ENCODE measurements at regions not wholly inside any gene's neighbourhood (a gene's known extent, or its start where the extent isn't known, plus 50 kb on each side); places are given as distances from the start of the nearest gene placed in this dataset.

DNA sequence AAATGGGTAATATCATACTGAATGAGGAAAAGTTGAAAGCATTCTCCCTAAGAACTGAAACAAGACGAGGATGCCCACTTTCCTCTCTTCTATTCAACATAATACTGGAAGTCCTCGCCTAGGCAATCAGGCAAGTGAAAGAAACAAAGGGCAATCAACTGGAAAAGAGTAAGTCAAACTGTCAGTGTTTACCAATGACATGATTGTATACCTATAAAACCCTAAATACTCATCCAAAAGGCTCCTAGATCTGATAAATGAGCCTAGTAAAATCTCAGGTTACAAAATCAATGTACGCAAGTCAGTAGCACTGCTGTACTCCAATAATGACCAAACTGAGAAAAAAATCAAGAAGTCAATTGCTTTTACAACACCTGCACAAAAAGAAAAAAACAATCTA, 575.8 kb upstream of the PRMT6 start:
- DNase-seq (ENCODE audit: low read depth in 1 of 2, low spot score in 1 of 2), result no peak
- Histone ChIP-seq H3K4me1 (ENCODE audit: low read depth) (no peaks in the 10 kb centered on the region), H3K9me3 (ENCODE audit: low read depth) (no peaks in the 10 kb centered on the region), H3K27ac (no peak overlapping the region), H3K36me3 (no peaks in the 10 kb centered on the region), H3K4me3 (no peak overlapping the region), H3K27me3 (no peaks in the 10 kb centered on the region)
- TF ChIP-seq, protein P1, sequence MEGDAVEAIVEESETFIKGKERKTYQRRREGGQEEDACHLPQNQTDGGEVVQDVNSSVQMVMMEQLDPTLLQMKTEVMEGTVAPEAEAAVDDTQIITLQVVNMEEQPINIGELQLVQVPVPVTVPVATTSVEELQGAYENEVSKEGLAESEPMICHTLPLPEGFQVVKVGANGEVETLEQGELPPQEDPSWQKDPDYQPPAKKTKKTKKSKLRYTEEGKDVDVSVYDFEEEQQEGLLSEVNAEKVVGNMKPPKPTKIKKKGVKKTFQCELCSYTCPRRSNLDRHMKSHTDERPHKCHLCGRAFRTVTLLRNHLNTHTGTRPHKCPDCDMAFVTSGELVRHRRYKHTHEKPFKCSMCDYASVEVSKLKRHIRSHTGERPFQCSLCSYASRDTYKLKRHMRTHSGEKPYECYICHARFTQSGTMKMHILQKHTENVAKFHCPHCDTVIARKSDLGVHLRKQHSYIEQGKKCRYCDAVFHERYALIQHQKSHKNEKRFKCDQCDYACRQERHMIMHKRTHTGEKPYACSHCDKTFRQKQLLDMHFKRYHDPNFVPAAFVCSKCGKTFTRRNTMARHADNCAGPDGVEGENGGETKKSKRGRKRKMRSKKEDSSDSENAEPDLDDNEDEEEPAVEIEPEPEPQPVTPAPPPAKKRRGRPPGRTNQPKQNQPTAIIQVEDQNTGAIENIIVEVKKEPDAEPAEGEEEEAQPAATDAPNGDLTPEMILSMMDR (IDR thresholded peaks at IDR 0.05; ENCODE audit: low read depth, low read length), result no peak

DNA sequence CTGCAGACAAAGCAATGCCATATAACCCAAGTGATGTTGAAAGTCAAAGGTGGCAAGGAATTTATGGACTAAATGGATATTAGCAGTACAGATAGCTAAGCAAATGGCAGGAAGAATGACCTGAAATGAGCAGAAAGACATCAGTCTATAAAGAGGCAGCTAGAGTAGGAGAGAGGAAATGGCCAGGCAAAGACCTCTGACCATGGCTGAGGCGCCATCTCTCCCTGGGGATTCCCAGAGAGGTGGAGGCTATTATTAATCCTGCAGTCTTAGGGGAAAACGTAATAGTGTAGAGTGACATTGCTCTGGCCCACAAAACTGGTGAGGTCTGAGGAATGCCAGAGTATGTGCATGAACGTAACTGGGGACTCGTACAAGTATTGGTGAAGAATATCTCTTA, 563.6 kb upstream of the PRMT6 start:
- DNase-seq (ENCODE audit: low read depth in 1 of 2, low spot score in 1 of 2), result no peak

DNA sequence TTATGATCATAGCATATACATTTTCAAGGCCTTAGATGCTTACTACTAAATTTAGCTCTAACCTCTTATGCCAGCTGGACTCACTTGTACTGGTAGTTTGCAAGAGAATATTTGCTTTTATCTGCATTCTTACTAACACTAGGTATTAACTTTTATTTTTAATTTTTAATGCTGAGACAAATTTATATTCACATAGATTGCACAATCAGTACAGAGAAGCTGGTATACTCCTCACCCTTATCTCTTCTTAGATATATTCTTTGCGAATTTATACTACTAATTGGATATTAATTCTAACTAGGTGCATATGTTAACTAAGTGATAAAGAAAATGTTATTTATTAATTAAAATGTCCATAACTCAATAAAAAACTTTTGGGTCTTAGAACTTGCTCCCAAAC, 561.8 kb upstream of the PRMT6 start:
- Histone ChIP-seq H3K4me1 (ENCODE audit: low read depth) (no peaks in the 10 kb centered on the region), H3K27me3 (no peaks in the 10 kb centered on the region), H3K4me3 (no peak overlapping the region), H3K36me3 (no peaks in the 10 kb centered on the region), H3K27ac (no peak overlapping the region), H3K9me3 (ENCODE audit: low read depth) (no peaks in the 10 kb centered on the region)
- TF ChIP-seq, protein P1 (IDR thresholded peaks at IDR 0.05; ENCODE audit: low read depth, low read length), result no peak
- DNase-seq (ENCODE audit: low read depth in 1 of 2, low spot score in 1 of 2), result no peak

More for the DNA sequence above, 563.6 kb upstream of the PRMT6 start:
- H3K27me3 ChIP-seq, result no peaks in the 10 kb centered on the region
- H3K4me3 ChIP-seq, result no peak overlapping the region
- TF ChIP-seq, protein P1 (IDR thresholded peaks at IDR 0.05; ENCODE audit: low read depth, low read length), result no peak
- H3K9me3 ChIP-seq (ENCODE audit: low read depth), result no peaks in the 10 kb centered on the region
- no peaks in the 10 kb centered on the region for H3K4me1 ChIP-seq (ENCODE audit: low read depth)
- H3K36me3 ChIP-seq, result no peaks in the 10 kb centered on the region
- H3K27ac ChIP-seq, result no peak overlapping the region

DNA sequence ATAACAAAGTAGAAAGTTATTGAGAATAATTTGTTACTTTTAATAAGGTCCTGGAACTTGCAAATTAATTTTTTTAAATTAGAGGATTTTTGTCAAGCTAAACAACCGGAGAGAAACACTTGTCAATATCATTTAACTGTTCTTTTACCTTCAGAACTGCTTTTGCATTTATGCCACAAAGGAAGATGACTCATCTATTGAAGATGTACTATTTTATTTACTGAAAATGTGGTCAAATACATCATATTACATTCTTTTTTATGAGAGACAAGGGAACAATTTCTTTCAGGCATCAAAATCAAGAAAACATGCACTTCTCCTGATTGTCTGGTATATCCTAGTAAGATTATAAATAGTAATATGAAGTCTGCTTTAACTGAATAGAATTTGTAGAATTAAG, 558.2 kb upstream of the PRMT6 start:
- no peaks in the 10 kb centered on the region for H3K36me3 ChIP-seq
- TF ChIP-seq, protein P1 (IDR thresholded peaks at IDR 0.05; ENCODE audit: low read depth, low read length), result no peak
- H3K9me3 ChIP-seq (ENCODE audit: low read depth), result no peaks in the 10 kb centered on the region
- H3K27ac ChIP-seq, result no peak overlapping the region
- H3K27me3 ChIP-seq, result no peaks in the 10 kb centered on the region
- no peak for DNase-seq (ENCODE audit: low read depth in 1 of 2, low spot score in 1 of 2)
- H3K4me3 ChIP-seq, result no peak overlapping the region
- no peaks in the 10 kb centered on the region for H3K4me1 ChIP-seq (ENCODE audit: low read depth)

DNA sequence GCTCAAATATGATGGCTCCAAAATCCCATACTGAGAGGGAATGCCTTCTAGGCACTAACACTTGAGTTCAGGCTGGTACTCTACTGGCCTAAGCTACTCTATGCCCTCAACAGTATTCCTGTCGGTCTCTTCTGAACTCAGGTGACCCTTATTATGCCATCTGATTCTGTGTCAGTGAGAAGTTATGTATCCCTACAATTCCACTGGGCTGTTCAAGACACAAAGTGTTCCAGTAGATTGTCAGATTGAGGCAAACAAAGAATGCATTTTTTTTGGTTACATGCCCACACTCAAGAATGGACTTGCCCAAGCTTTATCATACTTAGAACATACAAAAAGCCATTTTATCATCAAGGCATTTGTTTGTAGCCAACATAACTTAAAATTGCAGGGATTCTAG, 553.8 kb upstream of the PRMT6 start:
- Histone ChIP-seq H3K27me3 (no peaks in the 10 kb centered on the region), H3K27ac (no peak overlapping the region), H3K9me3 (ENCODE audit: low read depth) (no peaks in the 10 kb centered on the region), H3K36me3 (no peaks in the 10 kb centered on the region), H3K4me3 (no peak overlapping the region), H3K4me1 (ENCODE audit: low read depth) (no peaks in the 10 kb centered on the region)
- DNase-seq (ENCODE audit: low read depth in 1 of 2, low spot score in 1 of 2), result no peak
- TF ChIP-seq, protein P1 (IDR thresholded peaks at IDR 0.05; ENCODE audit: low read depth, low read length), result no peak

DNA sequence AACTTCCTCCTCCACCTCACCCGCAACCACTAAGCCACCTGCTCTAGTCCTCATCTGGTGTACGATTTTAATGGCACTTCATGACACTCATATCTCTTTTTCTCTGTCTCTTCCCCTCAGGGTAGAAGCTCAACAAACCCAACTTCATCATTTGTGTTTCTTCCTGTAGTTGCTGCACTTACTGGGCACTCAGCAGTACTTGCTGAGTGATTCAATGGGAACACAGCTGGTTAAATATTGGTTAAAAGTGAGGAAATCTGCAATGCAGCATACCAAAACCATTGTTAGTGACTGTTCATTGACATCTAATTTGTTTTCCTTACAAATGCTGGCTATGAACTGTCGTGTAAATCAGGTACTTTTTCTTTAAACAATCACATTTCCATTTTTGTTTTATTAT, 541.1 kb upstream of the PRMT6 start:
- no peak for DNase-seq (ENCODE audit: low read depth in 1 of 2, low spot score in 1 of 2)
- Histone ChIP-seq H3K4me1 (ENCODE audit: low read depth) (no peaks in the 10 kb centered on the region), H3K27ac (no peak overlapping the region), H3K27me3 (no peaks in the 10 kb centered on the region), H3K9me3 (ENCODE audit: low read depth) (no peaks in the 10 kb centered on the region), H3K4me3 (no peak overlapping the region), H3K36me3 (no peaks in the 10 kb centered on the region)
- TF ChIP-seq, protein P1 (IDR thresholded peaks at IDR 0.05; ENCODE audit: low read depth, low read length), result no peak

Measured in cardiac muscle cell (in vitro differentiated cells and primary cell).